PC-9 (cell line): ENCODE measurements at regions not wholly inside any gene's neighbourhood (a gene's known extent, or its start where the extent isn't known, plus 50 kb on each side); places are given as distances from the start of the nearest gene placed in this dataset.

Experiments
- CTCF ChIP-seq: fragments of 200-600 bp; sonication (generic); conservative IDR thresholded peaks from 2 replicates; pipeline ENCODE4 v1.6.1; 2017; ENCODE audit warnings: mixed run types, antibody characterized with exemption, mild to moderate bottlenecking, moderate library complexity
- EZH2 ChIP-seq: fragments of 200-600 bp; sonication (generic); IDR thresholded peaks from 2 replicates; pipeline ENCODE4 v1.8.0; 2017; ENCODE audit warnings: antibody characterized with exemption, low read depth

GRCh38 chrX:65203545-65203944 lies 227.3 kb upstream of the ZC4H2 start:
- no peak for TF ChIP-seq CTCF
- no peak for TF ChIP-seq EZH2
